K562 (cell line): ENCODE measurements at regions not wholly inside any gene's neighbourhood (a gene's known extent, or its start where the extent isn't known, plus 50 kb on each side); places are given as distances from the start of the nearest gene placed in this dataset.
"Not testable (repeated sequence)": the region's sequence is repeated elsewhere in the genome, so short reads cannot be mapped to it uniquely, and the experiment has no call there.

Source experiments
- ATAC-seq: fragments of 200-7000 bp; cut with Tn5 transposase; 3 replicates; pipeline ENCODE4 v1.9.1; 2020; ENCODE audit warnings: moderate library complexity
- BruUV-seq: library from RNA; stranded (reverse); fragments of 400-500 nt; replicated peaks from 2 replicates; lab custom pipeline; 2021; lab: Mats Ljungman, UMichigan
- CTCF ChIA-PET: fragments of 300-600 bp; formaldehyde crosslinking; extraction: SDS; loops from one replicate; lab custom pipeline; 2021; ENCODE audit warnings: low intra/inter-chr PET ratio; lab: Yijun Ruan, JAX
- POLR2A ChIA-PET: fragments of 300-600, 350-650 bp; sonication (Branson Sonifier 250); formaldehyde crosslinking; extraction: SDS; loops from one replicate; lab custom pipeline; 2021; ENCODE audit warnings: antibody characterized with exemption, inconsistent platforms; lab: Yijun Ruan, JAX
- DNase-seq, 4 experiments: peaks; one replicate each; pipeline versions ENCODE4 v3.0.0 to v3.0.0-alpha.2; 2011 to 2018; ENCODE audit warnings: low spot score in 3 of 4, mixed read lengths in 3 of 4; ENCODE audit errors: extremely low read depth in 1 of 4
- FAIRE-seq: peaks from 2 replicates; lab custom pipeline; 2011; peaks lifted over from hg19 to GRCh38; lab: Jason Lieb, UNC
- H2AFZ ChIP-seq: 2 replicates; pipeline ENCODE4 v1.6.0; 2011; ENCODE audit warnings: low read depth, low read length, control low read depth, inconsistent platforms
- H3K27ac ChIP-seq: fragments of 200-600 bp; 3 replicates; pipeline ENCODE4 v1.8.0; 2011; ENCODE audit warnings: low read depth, mild to moderate bottlenecking, control low read depth, inconsistent platforms, low read length, moderate library complexity, mixed read lengths; ENCODE audit errors: extremely low read depth
- H3K27me3 ChIP-seq, 2 experiments: fragments of 300-600 bp in 1 of 2; 2 replicates in 1 of 2; 3 replicates in 1 of 2; pipeline versions ENCODE4 v1.6.0 to v1.8.0; 2011; ENCODE audit warnings: inconsistent platforms in 2 of 2, low read length in 2 of 2, mild to moderate bottlenecking in 1 of 2, mixed read lengths in 1 of 2, moderate library complexity in 1 of 2; ENCODE audit not compliant: control insufficient read depth in 2 of 2, insufficient read depth in 2 of 2
- H3K36me3 ChIP-seq: fragments of 300-600 bp; 3 replicates; pipeline ENCODE4 v1.8.0; 2011; ENCODE audit warnings: mild to moderate bottlenecking, low read length, inconsistent platforms; ENCODE audit not compliant: control insufficient read depth, insufficient read depth
- H3K4me1 ChIP-seq, 2 experiments: fragments of 200-600 bp in 1 of 2; replicated peaks in 1 of 2; 2 replicates in 1 of 2; 3 replicates in 1 of 2; pipeline versions ENCODE4 v1.5.1 to v1.8.0; 2011; ENCODE audit warnings: inconsistent platforms in 2 of 2, low read length in 2 of 2, mild to moderate bottlenecking in 1 of 2, mixed read lengths in 1 of 2, moderate library complexity in 1 of 2; ENCODE audit not compliant: control insufficient read depth in 2 of 2, insufficient read depth in 2 of 2
- H3K4me2 ChIP-seq: 2 replicates; pipeline ENCODE4 v1.6.1; 2011; ENCODE audit warnings: low read length, control low read depth, inconsistent platforms, mixed read lengths; ENCODE audit not compliant: insufficient read depth
- H3K4me3 ChIP-seq: fragments of 200-600 bp; sonication (generic), shearing (Covaris generic); 2 replicates; pipeline ENCODE4 v1.5.1; 2016; ENCODE audit warnings: control low read depth, inconsistent platforms
- H3K79me2 ChIP-seq: fragments of 200-600 bp; 3 replicates; pipeline ENCODE4 v1.8.0; 2011; ENCODE audit warnings: low read length, inconsistent platforms; ENCODE audit not compliant: control insufficient read depth, insufficient read depth
- H3K9ac ChIP-seq, 2 experiments: 2 replicates each; pipeline versions ENCODE4 v1.6.0 to v1.6.1; 2011; ENCODE audit warnings: low read depth in 2 of 2, low read length in 2 of 2, control low read depth in 1 of 2, inconsistent platforms in 1 of 2, mild to moderate bottlenecking in 1 of 2, mixed read lengths in 1 of 2; ENCODE audit not compliant: insufficient read depth in 1 of 2
- H3K9me1 ChIP-seq: one replicate; pipeline ENCODE4 v1.6.0; 2011; ENCODE audit warnings: inconsistent platforms, mild to moderate bottlenecking, low read length, moderate library complexity; ENCODE audit not compliant: control insufficient read depth, insufficient read depth
- H3K9me3 ChIP-seq: replicated peaks from 2 replicates; pipeline ENCODE4 v1.5.1; 2011; ENCODE audit warnings: low read depth, low read length, inconsistent platforms; ENCODE audit not compliant: control insufficient read depth, insufficient read depth
- H4K20me1 ChIP-seq: replicated peaks from 2 replicates; pipeline ENCODE4 v1.6.1; 2011; ENCODE audit warnings: low read length, inconsistent platforms, mixed read lengths; ENCODE audit not compliant: control insufficient read depth, insufficient read depth
- CEBPG ChIP-seq, 3 experiments: fragments of 200-800 bp in 1 of 3; sonication (Bioruptor generic) in 1 of 3; sonication (generic) in 1 of 3; formaldehyde crosslinking in 1 of 3; IDR thresholded peaks in 2 of 3; conservative IDR thresholded peaks in 1 of 3; 2 replicates each; pipeline versions ENCODE4 v1.6.1 to v1.8.0; 2016 to 2022; ENCODE audit warnings: missing compliant biosample characterization in 2 of 3, missing genetic modification characterization in 2 of 3, mild to moderate bottlenecking in 1 of 3, missing genetic modification reagents in 1 of 3
- CREB1 ChIP-seq, 2 experiments: sonication (generic) in 1 of 2; formaldehyde crosslinking in 1 of 2; IDR thresholded peaks; 2 replicates each; pipeline versions ENCODE4 v1.6.1 to v1.8.0; 2012 to 2022; ENCODE audit warnings: inconsistent platforms in 1 of 2, mild to moderate bottlenecking in 1 of 2, missing genetic modification reagents in 1 of 2, moderate library complexity in 1 of 2
- GABPA ChIP-seq: fragments of 200-800 bp; sonication (Bioruptor generic); conservative IDR thresholded peaks from 2 replicates; pipeline ENCODE4 v1.6.1; 2016; ENCODE audit warnings: low read depth, missing genetic modification characterization, missing compliant biosample characterization
- TCFL5 ChIP-seq: fragments of 250-450 bp; sonication (Bioruptor Pico); conservative IDR thresholded peaks from 2 replicates; pipeline ENCODE4 v1.6.1; 2021; ENCODE audit warnings: mild to moderate bottlenecking, moderate library complexity, matching md5 sums
- ZFP30 ChIP-seq: fragments of 250-450 bp; sonication (Bioruptor Pico); IDR thresholded peaks from 2 replicates; pipeline ENCODE4 v1.8.0; 2022; ENCODE audit warnings: moderate library complexity, mild to moderate bottlenecking, inconsistent platforms, borderline replicate concordance
- WGBS: fragments of 100-300 bp; shearing (Covaris generic); methylation state at CpG from one replicate; pipeline ENCODE4 v1.1.6; 2016; ENCODE audit warnings: low coverage, mixed read lengths; ENCODE audit not compliant: insufficient coverage; ENCODE audit errors: missing lambda C conversion rate; 5-methylcytosine and 5-hydroxymethylcytosine counted together
- in situ Hi-C: fragments of 300-500 bp; cut with MboI; formaldehyde crosslinking; loops from 4 replicates; pipeline ENCODE4 v1.15.0; 2018; ENCODE audit warnings: inconsistent platforms, mixed read lengths
- intact Hi-C: fragments of 100-400 bp; cut with micrococcal nuclease; formaldehyde crosslinking; loops from 2 replicates; pipeline ENCODE4 v1.14.2; 2022
- TF ChIP-seq, protein P1 (sequence below): sonication (generic); formaldehyde crosslinking; IDR thresholded peaks from 2 replicates; pipeline ENCODE4 v1.8.0; 2023; ENCODE audit warnings: mild to moderate bottlenecking, missing genetic modification reagents

DNA sequence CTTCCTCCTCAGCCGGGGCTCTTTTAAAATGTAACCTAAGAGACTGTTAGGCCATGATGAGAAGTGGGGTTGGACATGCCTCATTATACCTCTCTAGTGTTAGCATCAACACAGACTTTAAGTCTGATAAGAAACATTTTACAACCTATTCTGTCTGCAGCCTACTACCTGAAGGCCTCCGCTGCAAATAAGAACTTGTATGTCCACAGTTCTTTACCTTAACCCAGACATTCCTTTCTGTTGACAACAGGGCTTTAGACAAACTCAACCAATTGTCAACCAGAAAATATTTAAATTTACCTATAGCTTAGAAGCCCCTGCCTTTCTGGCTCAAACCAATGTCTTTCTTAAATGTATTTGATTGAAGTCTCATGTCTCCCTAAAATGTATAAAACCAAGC, 1418.6 kb downstream of the STIM2 start:
- WGBS: 0% methylated on average over 2 of the region's 2 CpGs
- no TSS peak for BruUV-seq

DNA sequence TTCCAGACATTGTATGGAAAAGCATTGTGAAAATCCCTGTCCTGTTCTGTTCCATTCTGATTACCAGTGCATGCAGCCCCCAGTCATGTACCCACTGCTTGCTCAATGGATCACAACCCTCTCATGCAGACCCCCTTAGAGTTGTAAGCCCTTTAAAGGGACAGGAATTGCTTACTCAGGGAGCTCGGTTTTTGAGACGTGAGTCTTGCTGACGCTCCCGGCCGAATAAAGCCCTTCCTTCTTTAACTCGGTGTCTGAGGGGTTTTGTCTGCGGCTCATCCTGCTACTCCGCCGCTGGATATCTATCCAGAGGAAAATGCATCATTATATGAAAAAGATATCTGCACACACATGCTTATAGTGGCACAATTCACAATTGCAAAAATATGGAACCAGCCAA, 1425.6 kb downstream of the STIM2 start:
- H4K20me1 ChIP-seq, H3K9me1 ChIP-seq, H3K4me2 ChIP-seq, H3K27ac ChIP-seq, H3K4me3 ChIP-seq, FAIRE-seq, H3K9ac ChIP-seq, ATAC-seq, H3K27me3 ChIP-seq, in situ Hi-C loops, H2AFZ ChIP-seq, H3K4me1 ChIP-seq, CTCF ChIA-PET, BruUV-seq, POLR2A ChIA-PET, H3K36me3 ChIP-seq, intact Hi-C loops, H3K79me2 ChIP-seq, H3K9me3 ChIP-seq, DNase-seq: not testable (repeated sequence)
- 3% methylated on average over 9 of the region's 9 CpGs for WGBS

More for the DNA sequence above, 1418.6 kb downstream of the STIM2 start:
- Histone ChIP-seq H3K4me2 (no peak overlapping the region), H4K20me1 (no peaks in the 10 kb centered on the region), H3K9ac (no peak overlapping the region), H3K79me2 (no peaks in the 10 kb centered on the region), H3K4me1 (no peaks in the 10 kb centered on the region), H3K27ac (no peak overlapping the region), H2AFZ (no peak overlapping the region), H3K9me3 (no peaks in the 10 kb centered on the region), H3K9me1 (no peaks in the 10 kb centered on the region), H3K4me3 (no peak overlapping the region), H3K27me3 (no peaks in the 10 kb centered on the region), H3K36me3 (no peaks in the 10 kb centered on the region)
- intact Hi-C loops: no loop called here
- ChIA-PET CTCF (no interaction called here), POLR2A (no interaction called here)
- TF ChIP-seq, protein P1, sequence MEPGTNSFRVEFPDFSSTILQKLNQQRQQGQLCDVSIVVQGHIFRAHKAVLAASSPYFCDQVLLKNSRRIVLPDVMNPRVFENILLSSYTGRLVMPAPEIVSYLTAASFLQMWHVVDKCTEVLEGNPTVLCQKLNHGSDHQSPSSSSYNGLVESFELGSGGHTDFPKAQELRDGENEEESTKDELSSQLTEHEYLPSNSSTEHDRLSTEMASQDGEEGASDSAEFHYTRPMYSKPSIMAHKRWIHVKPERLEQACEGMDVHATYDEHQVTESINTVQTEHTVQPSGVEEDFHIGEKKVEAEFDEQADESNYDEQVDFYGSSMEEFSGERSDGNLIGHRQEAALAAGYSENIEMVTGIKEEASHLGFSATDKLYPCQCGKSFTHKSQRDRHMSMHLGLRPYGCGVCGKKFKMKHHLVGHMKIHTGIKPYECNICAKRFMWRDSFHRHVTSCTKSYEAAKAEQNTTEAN: no peak
- TF ChIP-seq TCFL5 (no peak), CEBPG (CRISPR knock-in tag; IDR thresholded peaks at IDR 0.05) (no peak), CEBPG (tag; conservative IDR thresholded peaks at IDR 0.05 in 1 of 2, IDR thresholded peaks at IDR 0.05 in 1 of 2) (no peak), GABPA (tag) (no peak), ZFP30 (CRISPR knock-in tag) (no peak), CREB1 (IDR thresholded peaks at IDR 0.05) (no peak), CREB1 (CRISPR knock-in tag; IDR thresholded peaks at IDR 0.05) (no peak)
- DNase-seq (no peak), FAIRE-seq (no peak), ATAC-seq (no peak)
- in situ Hi-C loops: no loop called here
